ENCODE measurements at regions not wholly inside any gene's neighbourhood (a gene's known extent, or its start where the extent isn't known, plus 50 kb on each side); places are given as distances from the start of the nearest gene placed in this dataset.

DNA sequence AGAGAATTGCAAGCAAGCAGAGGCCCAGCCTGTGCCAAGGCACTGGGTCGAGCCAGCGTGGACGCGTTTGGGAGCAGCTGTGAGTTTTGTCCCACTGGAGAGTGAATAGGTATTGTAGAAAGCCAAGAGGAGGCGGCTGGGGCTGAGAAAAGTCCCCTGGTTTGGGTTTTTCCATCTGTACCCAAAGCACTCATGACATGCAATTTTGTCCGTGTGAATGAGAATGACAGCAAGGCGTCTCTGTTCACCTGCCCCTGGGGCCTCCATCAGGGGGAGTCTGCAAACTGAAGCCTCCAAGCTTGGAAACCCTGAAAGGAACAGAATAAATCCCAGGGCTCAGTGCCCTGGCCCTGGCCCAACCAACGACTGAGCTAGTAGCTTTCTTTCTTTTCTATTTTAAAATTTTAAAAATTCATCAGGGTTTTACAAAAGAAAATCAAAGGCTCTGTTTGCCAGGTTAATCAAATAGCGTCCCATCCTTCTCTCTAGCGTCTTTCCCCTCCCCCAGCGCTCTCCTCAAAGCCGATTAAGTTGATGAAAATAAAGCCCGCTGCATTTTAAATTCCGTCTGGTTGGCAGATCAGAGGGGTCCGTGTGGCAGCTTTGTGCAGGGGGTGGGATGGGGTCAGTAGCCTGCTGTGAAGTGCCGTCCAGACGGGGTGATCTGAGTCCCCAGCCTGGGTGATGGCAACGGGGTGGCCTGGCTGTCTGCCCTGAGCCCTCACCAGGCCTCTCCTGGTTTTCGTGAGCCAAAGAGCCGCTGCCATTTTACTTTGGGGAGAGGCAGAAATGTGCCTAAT is 171.0 kb downstream of the KATNIP start:
- no peak for DNase-seq

DNA sequence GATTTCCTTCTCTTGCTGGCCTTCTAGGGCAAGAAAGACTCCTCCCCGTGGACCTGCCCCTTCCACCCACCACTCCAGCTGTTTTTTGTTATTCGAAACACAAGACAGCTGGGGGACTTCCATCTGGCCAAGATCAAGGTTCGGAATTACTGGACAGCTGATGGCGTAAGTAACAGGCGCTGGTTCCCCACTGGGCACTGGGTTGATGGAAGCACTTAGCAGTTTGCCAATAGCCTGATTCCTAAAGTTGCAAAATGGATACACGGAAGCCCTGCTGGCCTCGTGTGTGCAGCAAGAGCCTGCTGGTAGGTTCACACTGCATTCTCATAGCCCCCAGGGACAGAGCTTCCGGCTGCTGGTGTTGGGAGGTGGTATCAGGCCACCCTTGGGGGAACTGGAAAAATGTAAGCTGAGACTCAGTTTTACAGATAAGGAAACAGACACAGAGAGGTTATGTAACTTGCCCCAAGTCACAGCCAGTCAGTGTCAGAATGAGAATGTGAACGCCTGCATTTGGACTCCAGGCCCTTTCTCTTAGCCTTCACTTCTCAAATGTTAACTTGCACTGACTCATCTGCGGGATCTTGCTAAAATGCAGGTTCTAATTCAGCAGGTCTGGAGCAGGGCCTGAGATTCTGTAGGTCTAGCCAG is 171.7 kb downstream of the KATNIP start:
- DNase-seq, result no peak

DNA sequence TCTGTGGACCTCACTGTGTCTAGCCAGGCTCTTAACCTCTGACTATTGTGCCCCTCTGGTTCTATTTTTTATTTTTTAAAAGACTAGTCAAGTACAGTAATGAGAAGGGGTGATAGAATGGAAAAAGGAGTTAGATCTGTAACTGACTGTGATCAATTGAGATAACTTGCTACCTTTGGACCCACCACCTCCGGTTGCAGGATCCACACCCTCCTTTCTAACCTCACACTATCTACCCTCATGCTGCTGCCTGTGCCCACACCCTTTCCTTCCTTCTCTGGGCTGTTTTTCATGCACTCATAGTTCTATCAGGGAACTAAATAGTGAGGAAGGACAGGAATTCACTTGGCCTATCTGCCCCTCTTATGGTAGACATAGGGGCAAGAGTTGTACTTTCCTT is 172.3 kb downstream of the KATNIP start:
- no peak for DNase-seq

DNA sequence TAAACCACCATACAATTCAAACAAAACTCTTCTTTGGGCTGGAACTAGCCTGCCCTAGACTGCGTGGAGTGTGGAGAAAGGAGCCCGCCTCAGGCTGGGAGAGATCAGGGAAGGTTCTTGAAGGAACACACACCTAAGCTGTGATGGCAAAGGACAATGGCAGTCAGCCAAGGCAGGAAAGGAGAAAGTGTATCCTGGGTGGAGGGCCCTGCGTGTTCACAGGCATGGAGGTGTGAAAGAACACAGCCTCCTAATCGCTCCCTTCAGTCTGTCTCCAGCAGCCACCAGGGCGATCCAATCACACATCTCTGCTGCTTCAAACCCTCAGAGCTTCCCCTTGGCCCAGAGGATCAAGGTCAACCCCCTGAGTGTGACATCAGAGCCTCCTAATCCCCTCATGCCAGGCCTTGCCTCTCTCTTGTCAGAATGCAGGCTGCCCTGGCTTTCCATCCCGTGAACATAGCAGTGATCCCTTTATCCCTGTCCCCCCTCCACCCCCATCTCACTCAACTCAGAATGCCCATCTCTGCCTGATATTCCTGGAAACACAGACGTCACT is 173.0 kb downstream of the KATNIP start:
- DNase-seq, result no peak

DNA sequence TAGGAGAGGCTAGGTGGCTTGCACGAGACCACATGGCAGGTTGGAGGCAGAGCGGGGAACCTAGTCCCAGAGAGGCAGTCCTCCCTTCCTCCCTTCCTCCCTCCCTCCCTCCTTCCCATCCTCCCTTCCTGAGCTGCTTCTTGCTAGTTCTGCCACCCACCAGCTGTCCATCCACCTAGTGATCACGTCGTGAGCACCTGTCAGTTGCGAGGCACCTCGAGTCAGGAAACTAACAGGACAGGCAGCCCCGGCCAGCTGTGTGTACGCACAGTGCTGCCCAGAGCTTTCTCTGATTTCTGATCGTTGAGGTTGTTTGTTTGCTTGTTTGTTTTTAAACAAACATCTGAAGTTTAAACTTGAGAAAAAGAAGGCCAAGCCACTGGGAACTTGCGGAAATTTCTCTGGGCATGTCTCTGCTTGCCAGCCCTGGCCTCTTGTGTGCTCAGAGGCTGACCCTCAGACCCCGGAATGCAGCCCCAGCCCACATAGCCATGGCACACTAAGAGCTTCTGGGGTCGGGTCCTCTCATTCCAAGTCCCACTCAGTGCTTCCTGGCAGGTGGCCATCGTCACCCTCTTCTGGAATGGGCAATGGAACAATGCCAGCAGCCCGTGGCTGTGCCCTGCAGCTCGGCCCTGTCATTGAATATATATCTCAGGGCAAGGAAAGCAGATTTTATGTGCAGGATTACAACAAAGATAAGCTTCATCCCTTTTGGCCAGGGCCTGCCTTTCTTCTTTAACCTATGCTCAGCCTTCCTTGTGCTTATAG is 174.0 kb downstream of the KATNIP start:
- no peak for DNase-seq

DNA sequence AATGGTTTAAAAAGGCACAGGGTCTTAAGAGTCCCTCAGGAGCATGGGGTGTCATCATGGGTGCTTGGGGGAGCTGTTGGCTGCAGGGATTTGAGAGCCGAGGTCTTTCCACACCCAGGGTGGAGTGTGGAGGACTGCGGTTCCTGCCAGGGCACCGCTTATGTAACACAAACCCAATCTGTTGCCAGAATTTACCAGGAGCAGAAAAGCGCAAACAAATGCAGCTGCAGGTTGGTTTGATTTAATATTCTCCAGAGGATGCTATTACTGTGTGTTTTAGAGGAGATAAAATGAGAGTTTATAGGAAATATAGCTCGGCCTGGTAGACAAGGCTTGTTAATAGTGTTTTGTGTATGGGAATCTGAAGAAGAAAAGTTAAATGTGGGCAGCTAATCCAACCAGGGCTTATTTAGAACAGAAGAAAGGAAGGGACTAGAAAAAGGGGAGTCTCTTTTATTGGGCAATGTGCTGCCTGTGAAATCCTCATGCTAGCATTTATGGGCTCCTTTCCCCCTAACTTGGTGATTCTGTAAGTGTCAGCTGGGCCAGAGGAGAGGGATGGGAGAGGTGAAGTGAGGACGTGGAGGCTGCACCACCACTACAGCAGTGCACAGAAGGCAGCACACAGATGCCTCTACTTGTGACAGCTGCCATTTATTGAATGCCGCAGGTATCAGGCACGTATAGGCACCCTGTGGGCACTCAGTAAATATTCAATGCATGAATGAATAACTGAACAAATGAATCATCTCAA is 174.7 kb downstream of the KATNIP start:
- DNase-seq, result no peak

DNA sequence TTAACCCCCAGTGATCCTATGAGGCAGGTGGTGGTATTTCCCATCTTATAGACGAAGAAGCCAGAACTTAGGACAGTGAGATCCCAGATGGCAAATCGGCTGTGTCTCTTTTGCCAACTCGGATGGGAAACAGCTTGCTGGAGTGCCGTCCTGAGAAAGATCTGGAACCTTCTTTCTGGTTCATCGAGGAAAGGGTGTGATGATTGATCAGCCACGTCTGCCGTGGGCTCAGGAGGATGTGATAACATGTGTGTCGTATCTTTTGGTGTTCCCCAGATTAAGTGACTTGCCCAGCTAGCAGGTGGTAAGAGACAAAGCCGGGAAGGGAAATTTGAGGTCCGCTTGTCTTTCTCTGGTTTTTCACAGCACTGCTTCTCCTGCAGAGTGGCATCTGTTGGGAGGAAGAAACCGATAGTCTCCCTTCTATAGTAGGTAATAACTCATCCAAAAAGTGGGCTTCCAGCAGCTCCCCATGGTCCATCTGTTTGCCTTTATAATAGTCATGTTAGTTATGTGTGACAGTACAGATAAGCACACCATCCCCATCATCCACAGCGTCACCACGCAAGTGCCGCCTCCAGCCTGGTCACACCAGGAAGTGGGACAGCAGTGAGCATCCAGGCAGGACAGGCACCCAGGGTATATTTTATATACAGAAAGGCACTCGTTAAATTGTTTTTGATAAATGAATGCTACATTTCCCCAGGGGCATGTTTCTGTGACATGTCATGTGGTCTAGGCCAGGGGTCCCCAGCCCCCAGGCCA is 175.5 kb downstream of the KATNIP start:
- DNase-seq, result no peak

DNA sequence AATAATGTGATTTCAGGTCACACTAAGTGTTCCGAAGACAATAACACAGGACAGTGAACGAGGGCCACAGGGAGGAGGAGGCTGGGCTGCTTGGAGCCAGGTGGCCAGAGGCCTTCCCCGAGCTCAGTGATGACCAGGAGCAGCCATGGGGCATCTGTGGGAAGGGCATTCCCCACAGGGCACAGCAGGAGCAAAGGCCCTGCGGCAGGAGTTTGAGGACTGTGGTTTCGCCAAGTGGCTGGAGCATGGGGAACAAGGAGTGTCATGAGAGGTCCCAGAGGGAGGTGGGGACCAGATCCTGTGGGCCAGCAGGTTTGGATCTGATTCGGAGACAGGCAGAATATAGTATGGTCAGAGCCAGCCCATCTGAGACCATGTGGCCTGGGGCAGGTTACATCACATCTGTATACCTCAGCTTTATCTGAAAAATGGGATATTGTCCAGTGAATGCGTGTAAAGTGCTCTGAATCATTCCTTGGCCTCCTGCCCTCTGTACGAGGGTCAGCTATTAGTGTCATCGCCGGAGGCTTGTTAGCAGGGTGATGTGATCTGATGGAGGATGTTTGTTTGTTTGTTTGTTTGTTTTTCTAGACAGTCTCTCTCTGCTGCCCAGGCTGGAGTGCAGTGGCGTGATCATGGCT is 176.8 kb downstream of the KATNIP start:
- no peak for DNase-seq

DNA sequence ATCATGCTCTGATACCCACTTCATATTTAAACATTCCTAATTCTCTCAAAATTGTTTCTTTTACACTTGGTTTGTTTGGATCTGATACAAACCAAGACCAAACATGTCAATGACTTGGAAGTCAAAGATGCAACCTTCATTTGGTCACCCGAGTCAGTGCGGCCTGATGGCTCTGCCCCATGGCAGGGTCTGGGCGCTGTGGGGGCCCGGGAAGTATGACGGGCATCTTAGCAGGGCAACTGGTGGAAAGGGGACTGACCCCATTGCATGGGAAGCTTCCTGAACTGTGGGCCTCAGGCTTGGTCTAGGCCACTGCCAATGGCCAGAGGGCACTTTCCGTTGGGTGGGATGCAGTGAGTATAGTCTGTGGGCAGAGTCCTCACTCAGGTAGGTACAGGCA is 178.0 kb downstream of the KATNIP start:
- no peak for DNase-seq

DNA sequence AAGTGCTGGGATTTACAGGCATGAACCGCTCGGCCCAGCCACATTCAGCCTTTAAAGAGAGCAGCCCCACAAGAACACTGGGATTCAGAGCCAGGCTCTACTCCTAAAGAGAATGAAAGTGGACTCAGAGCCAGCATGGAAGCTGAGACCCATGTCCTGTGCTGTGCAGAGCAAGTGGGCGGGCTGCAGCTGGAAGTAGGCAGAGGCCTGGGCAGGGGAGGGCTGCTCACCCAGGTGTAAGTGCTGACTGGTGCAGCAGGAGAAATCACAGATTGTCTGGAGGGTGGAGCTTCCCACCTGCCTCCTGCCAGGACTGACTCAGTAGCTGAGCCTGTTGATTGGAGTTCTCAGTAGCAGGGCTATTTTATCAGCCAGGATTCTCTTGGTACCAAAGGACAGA is 178.7 kb downstream of the KATNIP start:
- DNase-seq, result no peak

DNA sequence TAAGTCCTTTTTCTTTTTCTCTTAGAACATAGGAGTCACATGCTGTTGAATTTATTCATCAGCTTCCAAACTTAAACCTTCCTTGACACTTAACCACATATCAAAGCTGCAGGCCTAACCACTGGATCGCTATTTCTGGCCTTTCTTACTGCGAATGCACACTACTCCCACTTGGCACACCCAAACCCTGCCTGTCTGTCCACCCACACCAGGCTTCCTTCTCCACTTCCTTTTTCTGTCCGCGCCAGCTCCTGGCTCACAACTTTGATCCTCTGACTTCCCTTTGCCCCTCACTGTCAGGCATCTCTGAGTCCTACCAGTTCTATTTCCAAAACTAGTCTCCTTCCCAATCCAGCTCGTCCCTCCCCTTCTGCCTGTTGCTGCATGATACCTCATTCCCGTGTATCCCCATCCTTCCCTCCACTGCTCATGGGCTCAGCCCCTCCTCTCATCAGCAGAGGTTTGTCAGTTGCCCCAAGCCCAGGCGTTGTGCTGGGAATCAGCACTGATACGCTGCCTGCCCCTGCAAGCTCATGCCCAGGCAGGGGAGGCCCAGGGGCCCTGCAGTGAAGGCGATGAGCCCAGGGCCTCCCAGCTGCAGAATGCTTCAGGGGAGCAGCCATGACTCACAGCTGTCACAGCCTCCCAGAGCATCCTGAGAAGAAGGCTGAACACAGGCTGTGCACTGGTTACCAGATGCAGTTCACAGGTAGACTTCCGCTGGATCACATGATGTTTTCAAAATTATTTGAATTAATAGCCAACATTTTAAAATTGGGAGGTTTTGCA is 179.8 kb downstream of the KATNIP start:
- DNase-seq, result no peak

DNA sequence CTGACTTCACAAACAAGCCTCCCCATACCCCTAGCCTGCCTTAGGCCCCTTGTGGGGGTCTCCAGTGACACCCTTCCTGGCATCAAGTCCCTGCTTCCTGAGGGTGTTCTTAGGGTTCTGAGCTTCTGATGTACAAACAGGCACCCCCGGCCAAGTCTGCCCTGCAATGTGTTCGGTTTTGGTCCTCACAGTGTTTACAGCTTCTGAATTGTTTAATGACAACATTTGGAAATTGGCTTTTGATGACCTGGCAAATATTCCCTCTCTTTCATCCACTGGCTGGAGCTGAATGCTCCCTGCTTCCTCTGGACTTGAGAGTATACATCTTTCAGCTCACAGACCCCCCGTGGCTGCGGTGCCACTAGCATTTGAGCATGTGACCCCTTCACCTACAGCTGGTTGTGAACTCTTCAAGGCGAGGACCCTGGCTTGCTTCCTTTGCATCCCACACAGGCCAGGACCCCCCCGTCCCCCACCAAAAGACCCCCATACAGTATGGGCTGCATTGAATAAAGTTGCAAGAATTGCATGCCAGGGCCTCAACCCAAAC is 180.8 kb downstream of the KATNIP start:
- no peak for DNase-seq

DNA sequence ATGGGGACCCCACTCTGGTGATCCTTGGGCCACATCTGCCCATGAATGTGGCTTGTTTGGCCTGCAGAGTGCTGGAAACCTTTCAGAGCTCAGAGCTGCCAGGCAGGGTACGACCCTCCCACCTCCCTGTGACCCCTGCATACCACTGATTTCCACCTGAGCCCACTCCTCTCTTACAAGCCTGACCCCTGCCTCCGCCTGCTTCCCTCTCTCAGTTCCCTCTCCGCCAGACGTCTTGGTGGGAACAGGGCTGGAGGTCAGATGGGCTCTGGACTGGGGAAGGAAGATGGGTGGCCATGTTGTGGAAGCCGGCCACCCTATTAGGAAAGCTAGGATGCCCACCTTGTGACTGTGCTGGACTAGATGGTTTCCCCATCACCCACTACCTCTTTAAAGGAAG is 185.1 kb downstream of the KATNIP start:
- DNase-seq, result no peak

DNA sequence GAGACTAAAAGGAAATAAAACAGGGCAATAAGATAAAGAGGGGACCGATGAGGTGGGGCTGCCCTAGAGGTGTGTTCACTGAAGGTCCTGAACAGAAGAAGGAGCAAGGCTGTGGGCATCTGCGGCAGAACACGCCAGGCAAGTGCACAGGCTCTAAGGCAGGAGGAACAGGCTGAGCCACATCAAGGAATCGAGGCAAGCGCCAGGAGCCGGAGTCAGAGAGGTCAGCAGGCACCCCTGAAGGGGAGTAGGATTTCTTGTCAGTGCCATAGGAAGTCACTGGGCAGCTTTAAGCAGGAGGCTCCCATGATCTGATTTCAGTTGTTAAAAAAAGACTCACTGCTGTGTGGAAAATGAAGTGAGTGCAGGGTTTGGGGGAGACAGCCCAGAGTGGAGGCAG is 186.5 kb downstream of the KATNIP start:
- DNase-seq, result no peak

DNA sequence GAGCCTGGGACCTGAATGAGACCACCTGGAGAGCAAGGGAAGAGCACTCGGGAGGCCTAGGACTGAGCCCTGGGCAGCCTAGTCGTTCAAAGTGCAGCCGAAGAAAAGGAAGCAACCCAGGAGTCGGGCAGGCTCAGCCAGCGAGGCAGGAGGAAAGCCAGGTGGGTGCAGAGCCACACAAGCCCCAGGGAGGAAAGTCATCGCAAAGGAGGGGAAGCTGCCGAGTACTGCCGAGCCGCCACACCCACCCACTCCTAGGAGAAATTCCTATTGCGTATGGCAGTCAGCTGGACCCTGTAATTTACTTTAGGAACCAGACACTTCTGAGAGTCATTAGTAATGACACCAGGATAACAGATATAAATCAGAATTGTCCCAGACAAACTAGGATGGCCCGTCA is 187.6 kb downstream of the KATNIP start:
- no peak for DNase-seq

Measured in amniotic stem cell (primary cell).